ENCODE measurements at regions not wholly inside any gene's neighbourhood (a gene's known extent, or its start where the extent isn't known, plus 50 kb on each side); places are given as distances from the start of the nearest gene placed in this dataset.

GRCh38 chr4:52373650-52374049, 285.5 kb downstream of the USP46 start:
- no peak for ATAC-seq
- Histone ChIP-seq H3K9me2 (ENCODE audit: insufficient read depth) (no peaks in the 10 kb centered on the region), H3K9ac (ENCODE audit: low read length) (no peak overlapping the region), H3K27me3 (ENCODE audit: insufficient read depth, low read length) (peaks cover 4% of the 10 kb centered on the region), H3K9me3 (ENCODE audit: control insufficient read depth in 1 of 2, insufficient read depth in 1 of 2, low read depth in 1 of 2, low read length in 2 of 2) (no peaks in the 10 kb centered on the region), H3K36me3 (ENCODE audit: control insufficient read depth in 1 of 2, insufficient read depth in 2 of 2, low read length in 2 of 2) (no peaks in the 10 kb centered on the region), H2AFZ (ENCODE audit: low read depth, low read length, poor library complexity, severe bottlenecking) (no peak overlapping the region), H3K4me1 (ENCODE audit: control insufficient read depth in 1 of 2, insufficient read depth in 2 of 2, low read length in 2 of 2) (no peaks in the 10 kb centered on the region), H4K20me1 (ENCODE audit: insufficient read depth) (no peaks in the 10 kb centered on the region), H3K4me2 (ENCODE audit: low read length) (no peak overlapping the region), H3K4me3 (replicated peaks in 1 of 2; ENCODE audit: low read depth in 1 of 2, low read length in 2 of 2) (no peak overlapping the region), H3K79me2 (ENCODE audit: insufficient read depth, low read length) (no peaks in the 10 kb centered on the region), H3K27ac (ENCODE audit: low read depth, low read length) (no peak overlapping the region)
- intact Hi-C loops (cut with micrococcal nuclease), result loop anchor here (5.0 kb wide), 2 partner anchors 141 to 1859 kb away; no protein-coding TSS in a partner anchor
- no peak for DNase-seq (ENCODE audit: low read depth, low spot score)
- BruUV-seq (replicated peaks), result no TSS peak
- CTCF ChIA-PET, result no interaction called here
- TF ChIP-seq, protein P1, sequence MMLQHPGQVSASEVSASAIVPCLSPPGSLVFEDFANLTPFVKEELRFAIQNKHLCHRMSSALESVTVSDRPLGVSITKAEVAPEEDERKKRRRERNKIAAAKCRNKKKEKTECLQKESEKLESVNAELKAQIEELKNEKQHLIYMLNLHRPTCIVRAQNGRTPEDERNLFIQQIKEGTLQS (IDR thresholded peaks at IDR 0.05), result no peak
- RAD21 ChIA-PET (ENCODE audit: low non-redundant PET in 1 of 2, low total read pairs in 2 of 2, uncharacterized antibody in 2 of 2, unreplicated experiment in 2 of 2), result no interaction called here
- POLR2A ChIA-PET, result no interaction called here

DNA sequence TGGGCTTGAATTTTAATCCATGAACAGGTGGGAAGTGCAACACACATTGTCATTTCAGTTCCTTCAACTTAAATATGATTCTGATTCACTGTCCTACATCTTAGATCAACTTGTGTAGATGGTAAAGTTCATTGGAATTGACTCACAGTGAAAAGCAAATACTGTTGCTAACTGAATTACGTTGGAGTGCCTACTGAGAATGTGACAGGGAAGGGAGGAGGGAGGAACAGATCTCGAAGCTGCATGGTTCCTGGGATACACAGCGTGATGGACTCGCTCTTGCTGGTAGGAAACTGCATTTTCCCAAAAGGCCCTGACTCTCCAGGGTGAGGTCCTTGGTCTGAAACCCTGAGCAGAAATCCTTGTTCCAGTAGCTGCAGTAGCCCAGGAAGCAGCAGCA, 284.2 kb downstream of the USP46 start:
- no peak for ATAC-seq
- TF ChIP-seq EZH2 (IDR thresholded peaks at IDR 0.05) (no peak), POLR2A (IDR thresholded peaks at IDR 0.05; ENCODE audit: borderline replicate concordance, extremely low read depth, insufficient read depth, insufficient read length) (no peak), SIN3A (IDR thresholded peaks at IDR 0.05; ENCODE audit: low read depth) (no peak), JUND (IDR thresholded peaks at IDR 0.05) (no peak), SP1 (IDR thresholded peaks at IDR 0.05; ENCODE audit: low read depth) (no peak), MAX (IDR thresholded peaks at IDR 0.05) (no peak), CEBPB (IDR thresholded peaks at IDR 0.05; ENCODE audit: low read depth) (no peak), POLR2AphosphoS5 (IDR thresholded peaks at IDR 0.05; ENCODE audit: low read depth, low read length) (no peak), EZH2phosphoT487 (IDR thresholded peaks at IDR 0.05; ENCODE audit: borderline replicate concordance) (no peak), RAD21 (IDR thresholded peaks at IDR 0.05; ENCODE audit: low read depth) (no peak), FOSL1 (IDR thresholded peaks at IDR 0.05; ENCODE audit: low read depth) (no peak), EGR1 (IDR thresholded peaks at IDR 0.05; ENCODE audit: low read depth) (no peak), TCF7L2 (IDR thresholded peaks at IDR 0.05; ENCODE audit: borderline replicate concordance, extremely low read depth, insufficient read depth, insufficient read length) (no peak), ELF1 (IDR thresholded peaks at IDR 0.05; ENCODE audit: borderline replicate concordance, low read depth) (no peak)
- TF ChIP-seq, protein P1 (IDR thresholded peaks at IDR 0.05), result no peak
- TF ChIP-seq, protein P2, sequence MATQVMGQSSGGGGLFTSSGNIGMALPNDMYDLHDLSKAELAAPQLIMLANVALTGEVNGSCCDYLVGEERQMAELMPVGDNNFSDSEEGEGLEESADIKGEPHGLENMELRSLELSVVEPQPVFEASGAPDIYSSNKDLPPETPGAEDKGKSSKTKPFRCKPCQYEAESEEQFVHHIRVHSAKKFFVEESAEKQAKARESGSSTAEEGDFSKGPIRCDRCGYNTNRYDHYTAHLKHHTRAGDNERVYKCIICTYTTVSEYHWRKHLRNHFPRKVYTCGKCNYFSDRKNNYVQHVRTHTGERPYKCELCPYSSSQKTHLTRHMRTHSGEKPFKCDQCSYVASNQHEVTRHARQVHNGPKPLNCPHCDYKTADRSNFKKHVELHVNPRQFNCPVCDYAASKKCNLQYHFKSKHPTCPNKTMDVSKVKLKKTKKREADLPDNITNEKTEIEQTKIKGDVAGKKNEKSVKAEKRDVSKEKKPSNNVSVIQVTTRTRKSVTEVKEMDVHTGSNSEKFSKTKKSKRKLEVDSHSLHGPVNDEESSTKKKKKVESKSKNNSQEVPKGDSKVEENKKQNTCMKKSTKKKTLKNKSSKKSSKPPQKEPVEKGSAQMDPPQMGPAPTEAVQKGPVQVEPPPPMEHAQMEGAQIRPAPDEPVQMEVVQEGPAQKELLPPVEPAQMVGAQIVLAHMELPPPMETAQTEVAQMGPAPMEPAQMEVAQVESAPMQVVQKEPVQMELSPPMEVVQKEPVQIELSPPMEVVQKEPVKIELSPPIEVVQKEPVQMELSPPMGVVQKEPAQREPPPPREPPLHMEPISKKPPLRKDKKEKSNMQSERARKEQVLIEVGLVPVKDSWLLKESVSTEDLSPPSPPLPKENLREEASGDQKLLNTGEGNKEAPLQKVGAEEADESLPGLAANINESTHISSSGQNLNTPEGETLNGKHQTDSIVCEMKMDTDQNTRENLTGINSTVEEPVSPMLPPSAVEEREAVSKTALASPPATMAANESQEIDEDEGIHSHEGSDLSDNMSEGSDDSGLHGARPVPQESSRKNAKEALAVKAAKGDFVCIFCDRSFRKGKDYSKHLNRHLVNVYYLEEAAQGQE (IDR thresholded peaks at IDR 0.05; ENCODE audit: low read depth), result no peak

More for the DNA sequence above, 284.2 kb downstream of the USP46 start:
- Histone ChIP-seq H3K79me2 (ENCODE audit: insufficient read depth, low read length) (no peaks in the 10 kb centered on the region), H2AFZ (ENCODE audit: low read depth, low read length, poor library complexity, severe bottlenecking) (no peak overlapping the region), H3K4me3 (replicated peaks in 1 of 2; ENCODE audit: low read depth in 1 of 2, low read length in 2 of 2) (no peak overlapping the region), H3K4me1 (ENCODE audit: control insufficient read depth in 1 of 2, insufficient read depth in 2 of 2, low read length in 2 of 2) (no peaks in the 10 kb centered on the region), H3K9ac (ENCODE audit: low read length) (no peak overlapping the region), H3K27ac (ENCODE audit: low read depth, low read length) (no peak overlapping the region), H3K4me2 (ENCODE audit: low read length) (no peak overlapping the region), H4K20me1 (ENCODE audit: insufficient read depth) (no peaks in the 10 kb centered on the region), H3K9me3 (ENCODE audit: control insufficient read depth in 1 of 2, insufficient read depth in 1 of 2, low read depth in 1 of 2, low read length in 2 of 2) (no peaks in the 10 kb centered on the region), H3K27me3 (ENCODE audit: insufficient read depth, low read length) (peaks cover 4% of the 10 kb centered on the region), H3K36me3 (ENCODE audit: control insufficient read depth in 1 of 2, insufficient read depth in 2 of 2, low read length in 2 of 2) (no peaks in the 10 kb centered on the region), H3K9me2 (ENCODE audit: insufficient read depth) (no peaks in the 10 kb centered on the region)
- intact Hi-C loops (cut with micrococcal nuclease), result loop anchor here (5.0 kb wide), 2 partner anchors 143 to 1857 kb away; no protein-coding TSS in a partner anchor
- RAD21 ChIA-PET (ENCODE audit: low non-redundant PET in 1 of 2, low total read pairs in 2 of 2, uncharacterized antibody in 2 of 2, unreplicated experiment in 2 of 2), result interaction anchor here in 1 of 2 experiments (0.6 kb wide), 1 partner anchor 271 kb away, joined by 3 read pairs; no protein-coding TSS in a partner anchor
- BruUV-seq (replicated peaks), result no TSS peak
- no peak for DNase-seq (ENCODE audit: low read depth, low spot score)
- POLR2A ChIA-PET, result no interaction called here
- CTCF ChIA-PET, result interaction anchor here (1.7 to 2.3 kb wide), 4 partner anchors 170 to 610 kb away, joined by 8 to 28 read pairs (median 12); no protein-coding TSS in a partner anchor
